Caco-2 (cell line): ENCODE measurements at regions not wholly inside any gene's neighbourhood (a gene's known extent, or its start where the extent isn't known, plus 50 kb on each side); places are given as distances from the start of the nearest gene placed in this dataset.

Source experiments
- BruUV-seq: library from RNA; stranded (reverse); fragments of 400-500 nt; replicated peaks from 2 replicates; lab custom pipeline; 2021; lab: Mats Ljungman, UMichigan
- CTCF ChIA-PET: fragments of 300-600 bp; sonication (Branson Sonifier 250); formaldehyde crosslinking; loops from one replicate; lab custom pipeline; 2022; ENCODE audit warnings: antibody characterized with exemption; lab: Charles Lee
- POLR2A ChIA-PET: fragments of 300-600 bp; sonication (Branson Sonifier 250); formaldehyde crosslinking; loops from one replicate; lab custom pipeline; 2022; ENCODE audit warnings: antibody characterized with exemption; lab: Charles Lee
- DNase-seq, 2 experiments: peaks; one replicate each; pipeline versions ENCODE4 v3.0.0 to v3.0.0-alpha.2; 2020 to 2022
- H3K27me3 ChIP-seq: replicated peaks from 2 replicates; pipeline ENCODE4 v1.6.0; 2011; ENCODE audit warnings: low read length; ENCODE audit not compliant: control insufficient read depth, insufficient read depth
- H3K36me3 ChIP-seq: 2 replicates; pipeline ENCODE4 v1.5.1; 2011; ENCODE audit warnings: low read length; ENCODE audit not compliant: control insufficient read depth, insufficient read depth
- H3K4me1 ChIP-seq: fragments of 250-450 bp; sonication (Bioruptor Pico); 2 replicates; pipeline ENCODE4 v1.5.1; 2020; ENCODE audit warnings: mild to moderate bottlenecking
- H3K4me3 ChIP-seq: 2 replicates; pipeline ENCODE4 v1.5.1; 2011; ENCODE audit warnings: low read depth, mild to moderate bottlenecking, control low read depth, low read length
- H3K9me3 ChIP-seq: fragments of 250-450 bp; sonication (Bioruptor Pico); 2 replicates; pipeline ENCODE4 v1.5.1; 2020; ENCODE audit warnings: mild to moderate bottlenecking, moderate library complexity
- H3K27ac Mint-ChIP-seq: one replicate; pipeline ENCODE4 v1.8.0; 2022; ENCODE audit warnings: mixed read lengths; ENCODE audit not compliant: unreplicated experiment
- H3K27me3 Mint-ChIP-seq: one replicate; pipeline ENCODE4 v1.8.0; 2022; ENCODE audit warnings: mixed read lengths; ENCODE audit not compliant: insufficient read depth, unreplicated experiment
- H3K36me3 Mint-ChIP-seq: one replicate; pipeline ENCODE4 v1.8.0; 2022; ENCODE audit warnings: mild to moderate bottlenecking, mixed read lengths; ENCODE audit not compliant: insufficient read depth, unreplicated experiment
- H3K4me1 Mint-ChIP-seq: one replicate; pipeline ENCODE4 v1.8.0; 2022; ENCODE audit warnings: low read depth, mixed read lengths; ENCODE audit not compliant: unreplicated experiment
- H3K4me3 Mint-ChIP-seq: one replicate; pipeline ENCODE4 v1.8.0; 2022; ENCODE audit warnings: mild to moderate bottlenecking, moderate library complexity, mixed read lengths; ENCODE audit not compliant: unreplicated experiment
- H3K9me3 Mint-ChIP-seq: one replicate; pipeline ENCODE4 v1.8.0; 2022; ENCODE audit warnings: mixed read lengths; ENCODE audit not compliant: unreplicated experiment
- CTCF ChIP-seq, 2 experiments: fragments of 200-600 bp in 1 of 2; IDR thresholded peaks; 1 replicate in 1 of 2; 2 replicates in 1 of 2; pipeline versions ENCODE4 v1.5.1 to v1.8.0; 2011 to 2022; ENCODE audit warnings: antibody characterized with exemption in 1 of 2, control low read depth in 1 of 2, inconsistent platforms in 1 of 2, low read depth in 1 of 2, low read length in 1 of 2, mild to moderate bottlenecking in 1 of 2, moderate library complexity in 1 of 2; ENCODE audit not compliant: insufficient read depth in 1 of 2, severe bottlenecking in 1 of 2, unreplicated experiment in 1 of 2
- intact Hi-C: fragments of 100-400 bp; cut with micrococcal nuclease; formaldehyde crosslinking; loops from one replicate; pipeline ENCODE4 v1.10.0; 2022; ENCODE audit not compliant: unreplicated experiment

DNA sequence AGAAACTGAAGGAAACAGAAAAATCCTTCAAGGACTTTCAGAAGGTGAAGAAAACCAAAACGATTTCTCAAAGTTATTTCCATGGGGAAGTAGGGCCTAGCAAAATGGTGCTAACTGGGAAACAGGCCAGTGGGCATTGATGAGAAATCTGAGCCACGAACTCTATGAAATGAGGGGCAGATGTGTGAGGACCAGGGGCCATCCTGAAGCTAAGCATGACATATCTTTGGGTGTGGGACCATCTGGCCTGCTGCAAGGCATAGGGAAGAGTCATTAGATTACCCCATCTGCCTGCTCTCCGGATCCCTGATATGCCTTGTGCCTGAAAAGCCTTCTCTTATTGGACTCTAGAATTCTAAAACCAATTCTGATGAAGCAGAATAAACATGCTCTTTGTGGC lies 143.8 kb downstream of the PALM2AKAP2 start:
- no peaks in the 10 kb centered on the region for H3K4me1 Mint-ChIP-seq
- TF ChIP-seq CTCF (IDR thresholded peaks at IDR 0.05; ENCODE audit: insufficient read depth in 1 of 2, low read depth in 1 of 2, low read length in 1 of 2, severe bottlenecking in 1 of 2, unreplicated experiment in 1 of 2): no peak
- Histone ChIP-seq H3K36me3 (no peaks in the 10 kb centered on the region), H3K27me3 (no peaks in the 10 kb centered on the region), H3K4me1 (no peaks in the 10 kb centered on the region), H3K9me3 (no peaks in the 10 kb centered on the region), H3K4me3 (no peak overlapping the region)
- no peaks in the 10 kb centered on the region for H3K9me3 Mint-ChIP-seq
- BruUV-seq: no TSS peak
- intact Hi-C loops: no loop called here
- ChIA-PET CTCF (no interaction called here), POLR2A (no interaction called here)
- no peaks in the 10 kb centered on the region for H3K27me3 Mint-ChIP-seq
- DNase-seq: no peak
- no peak overlapping the region for H3K4me3 Mint-ChIP-seq
- H3K36me3 Mint-ChIP-seq: no peaks in the 10 kb centered on the region
- no peak overlapping the region for H3K27ac Mint-ChIP-seq

DNA sequence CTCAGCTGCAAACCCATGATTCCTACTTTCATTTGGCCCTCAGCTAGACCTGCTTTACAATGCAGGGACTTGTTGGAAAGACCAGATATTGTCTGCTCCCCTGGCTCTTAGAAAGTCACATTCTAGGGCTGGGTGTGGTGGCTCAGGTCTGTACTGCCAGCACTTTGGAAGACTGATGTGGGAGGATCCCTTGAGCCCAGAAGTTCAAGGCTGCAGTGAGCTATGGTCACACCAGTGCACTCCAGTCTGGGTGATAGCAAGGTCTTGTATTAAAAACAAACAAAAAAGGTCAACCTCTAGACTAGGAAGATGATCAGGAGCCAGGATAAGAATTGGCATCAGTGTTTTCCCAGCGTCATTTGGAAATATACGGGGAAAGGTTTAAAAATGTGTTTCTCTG lies 145.8 kb downstream of the PALM2AKAP2 start:
- Mint-ChIP-seq H3K4me1 (no peaks in the 10 kb centered on the region), H3K9me3 (no peaks in the 10 kb centered on the region), H3K4me3 (no peak overlapping the region), H3K27ac (no peak overlapping the region), H3K27me3 (no peaks in the 10 kb centered on the region), H3K36me3 (no peaks in the 10 kb centered on the region)
- Histone ChIP-seq H3K9me3 (no peaks in the 10 kb centered on the region), H3K36me3 (no peaks in the 10 kb centered on the region), H3K27me3 (no peaks in the 10 kb centered on the region), H3K4me1 (no peaks in the 10 kb centered on the region), H3K4me3 (no peak overlapping the region)
- DNase-seq: no peak
- POLR2A ChIA-PET: no interaction called here
- no TSS peak for BruUV-seq
- TF ChIP-seq CTCF (IDR thresholded peaks at IDR 0.05; ENCODE audit: insufficient read depth in 1 of 2, low read depth in 1 of 2, low read length in 1 of 2, severe bottlenecking in 1 of 2, unreplicated experiment in 1 of 2): no peak
- intact Hi-C loops: no loop called here
- CTCF ChIA-PET: no interaction called here

GRCh38 chr9:109926421-109926869 lies 146.4 kb downstream of the PALM2AKAP2 start:
- TF ChIP-seq CTCF (IDR thresholded peaks at IDR 0.05; ENCODE audit: insufficient read depth in 1 of 2, low read depth in 1 of 2, low read length in 1 of 2, severe bottlenecking in 1 of 2, unreplicated experiment in 1 of 2): no peak

More at GRCh38 chr9:109926421-109926869, 146.4 kb downstream of the PALM2AKAP2 start:
- no peaks in the 10 kb centered on the region for H3K9me3 Mint-ChIP-seq
- Histone ChIP-seq H3K4me1 (no peaks in the 10 kb centered on the region), H3K27me3 (no peaks in the 10 kb centered on the region), H3K36me3 (no peaks in the 10 kb centered on the region), H3K4me3 (no peak overlapping the region), H3K9me3 (no peaks in the 10 kb centered on the region)
- H3K27ac Mint-ChIP-seq: no peak overlapping the region
- no peaks in the 10 kb centered on the region for H3K4me1 Mint-ChIP-seq
- CTCF ChIA-PET: no interaction called here
- DNase-seq: no peak
- no peak overlapping the region for H3K4me3 Mint-ChIP-seq
- H3K36me3 Mint-ChIP-seq: no peaks in the 10 kb centered on the region
- H3K27me3 Mint-ChIP-seq: no peaks in the 10 kb centered on the region
- intact Hi-C loops: no loop called here
- POLR2A ChIA-PET: no interaction called here
- BruUV-seq: no TSS peak
